B cell (primary cell): ENCODE measurements at regions not wholly inside any gene's neighbourhood (a gene's known extent, or its start where the extent isn't known, plus 50 kb on each side); places are given as distances from the start of the nearest gene placed in this dataset.

Source experiments
- ATAC-seq: fragments of 200-7000 bp; cut with Tn5 transposase; one replicate; pipeline ENCODE4 v1.10.0; 2021; ENCODE audit warnings: low read depth, mild to moderate bottlenecking, moderate number of reproducible peaks, moderate library complexity
- CTCF ChIA-PET: fragments of 350-600 bp; sonication (Branson Sonifier 250); formaldehyde crosslinking; loops from one replicate; lab custom pipeline; 2021; ENCODE audit warnings: antibody characterized with exemption, inconsistent platforms; lab: Charles Lee
- POLR2A ChIA-PET: fragments of 350-600 bp; sonication (Branson Sonifier 250); formaldehyde crosslinking; loops from one replicate; lab custom pipeline; 2021; ENCODE audit warnings: antibody characterized with exemption; lab: Charles Lee
- DNase-seq: peaks from one replicate; pipeline ENCODE4 v3.0.0; 2013
- H2AFZ ChIP-seq: 2 replicates; pipeline ENCODE4 v1.6.1; 2012; ENCODE audit warnings: mild to moderate bottlenecking, low read depth, low read length; ENCODE audit not compliant: insufficient read depth, poor library complexity, severe bottlenecking
- H3K27ac ChIP-seq, 2 donors: 1 replicate in 1 of 2; 2 replicates in 1 of 2; pipeline ENCODE4 v1.5.1; 2012 to 2013; ENCODE audit warnings: low read length in 2 of 2, mild to moderate bottlenecking in 2 of 2, moderate library complexity in 1 of 2
- H3K27me3 ChIP-seq, 4 experiments: fragments of 200-600 bp in 1 of 4; sonication (generic) in 1 of 4; replicated peaks in 1 of 4; 1 replicate in 2 of 4; 2 replicates in 2 of 4; pipeline versions ENCODE4 v1.6.1 to v1.7.0; 2013 to 2016; ENCODE audit warnings: low read length in 3 of 4, mild to moderate bottlenecking in 2 of 4, mixed read lengths in 1 of 4, moderate library complexity in 1 of 4; ENCODE audit not compliant: insufficient read depth in 4 of 4, control insufficient read depth in 3 of 4; ENCODE audit errors: control extremely low read depth in 1 of 4
- H3K36me3 ChIP-seq, 2 experiments: replicated peaks in 1 of 2; 1 replicate in 1 of 2; 2 replicates in 1 of 2; pipeline versions ENCODE4 v1.6.1 to v1.7.1; 2013; ENCODE audit warnings: low read length in 1 of 2; ENCODE audit not compliant: insufficient read depth in 2 of 2, control insufficient read depth in 1 of 2; ENCODE audit errors: control extremely low read depth in 1 of 2, extremely low read depth in 1 of 2
- H3K4me1 ChIP-seq, 2 donors: fragments of 200-600 bp in 1 of 2; sonication (generic) in 1 of 2; 1 replicate in 1 of 2; 2 replicates in 1 of 2; pipeline versions ENCODE4 v1.5.1 to v1.6.1; 2013 to 2017; ENCODE audit warnings: low read length in 2 of 2; ENCODE audit not compliant: control insufficient read depth in 2 of 2, insufficient read depth in 2 of 2
- H3K4me2 ChIP-seq: replicated peaks from 2 replicates; pipeline ENCODE3; 2012; ENCODE audit warnings: mild to moderate bottlenecking, low read depth, low read length; ENCODE audit not compliant: poor library complexity, severe bottlenecking
- H3K4me3 ChIP-seq, 5 experiments: fragments of 200-600 bp in 1 of 5; sonication (generic) in 1 of 5; 1 replicate in 3 of 5; 2 replicates in 2 of 5; pipeline versions ENCODE4 v1.5.1 to v1.7.0; 2011 to 2016; ENCODE audit warnings: low read length in 4 of 5, mild to moderate bottlenecking in 4 of 5, low read depth in 2 of 5, control low read depth in 1 of 5, moderate library complexity in 1 of 5; ENCODE audit not compliant: insufficient read depth in 1 of 5; ENCODE audit errors: control extremely low read depth in 1 of 5, extremely low read depth in 1 of 5
- H3K79me2 ChIP-seq: fragments of 200-600 bp; sonication (generic); one replicate; pipeline ENCODE4 v1.6.0; 2016; ENCODE audit warnings: low read length; ENCODE audit not compliant: control insufficient read depth, insufficient read depth
- H3K9ac ChIP-seq: fragments of 200-600 bp; sonication (generic); 2 replicates; pipeline ENCODE4 v1.6.1; 2017; ENCODE audit warnings: mild to moderate bottlenecking, low read length, moderate library complexity
- H3K9me3 ChIP-seq, 3 donors: one replicate each; pipeline versions ENCODE4 v1.6.1 to v1.7.1; 2013; ENCODE audit warnings: low read length in 2 of 3; ENCODE audit not compliant: control insufficient read depth in 2 of 3, insufficient read depth in 1 of 3; ENCODE audit errors: control extremely low read depth in 1 of 3
- H4K20me1 ChIP-seq: 2 replicates; pipeline ENCODE4 v1.6.0; 2012; ENCODE audit warnings: mild to moderate bottlenecking, low read length; ENCODE audit not compliant: insufficient read depth, control insufficient read depth, poor library complexity, severe bottlenecking
- H3K27ac Mint-ChIP-seq: one replicate; pipeline ENCODE4 v1.8.0; 2021; ENCODE audit warnings: mixed read lengths
- H3K27me3 Mint-ChIP-seq: one replicate; pipeline ENCODE4 v1.8.0; 2021; ENCODE audit warnings: mixed read lengths
- H3K4me1 Mint-ChIP-seq: one replicate; pipeline ENCODE4 v1.8.0; 2021; ENCODE audit warnings: mixed read lengths
- H3K4me3 Mint-ChIP-seq: one replicate; pipeline ENCODE4 v1.8.0; 2021; ENCODE audit warnings: mixed read lengths
- H3K9me3 Mint-ChIP-seq: one replicate; pipeline ENCODE4 v1.8.0; 2022; ENCODE audit warnings: mixed read lengths; ENCODE audit not compliant: insufficient read depth
- CTCF ChIP-seq: fragments of 200-600 bp; IDR thresholded peaks from one replicate; pipeline ENCODE4 v1.8.0; 2022; ENCODE audit warnings: antibody characterized with exemption, mild to moderate bottlenecking
- EZH2 ChIP-seq: IDR thresholded peaks from 2 replicates; pipeline ENCODE4 v1.6.1; 2012; ENCODE audit warnings: borderline replicate concordance, low read depth, mild to moderate bottlenecking, moderate library complexity, low read length; ENCODE audit not compliant: insufficient read depth, poor library complexity, severe bottlenecking
- WGBS: methylation state at CpG from one replicate; pipeline ENCODE4 v1.1.5; 2013; ENCODE audit warnings: missing lambda C conversion rate; ENCODE audit not compliant: insufficient coverage; 5-methylcytosine and 5-hydroxymethylcytosine counted together
- intact Hi-C: fragments of 100-400 bp; cut with micrococcal nuclease; formaldehyde crosslinking; loops from one replicate; pipeline ENCODE4 v1.10.0; 2022

GRCh38 chrX:25226151-25226550 lies 210.4 kb upstream of the ARX start:
- no peaks in the 10 kb centered on the region for H3K9me3 ChIP-seq
- no peaks in the 10 kb centered on the region for H3K4me1 ChIP-seq
- Mint-ChIP-seq H3K27ac (no peak overlapping the region), H3K9me3 (peaks cover 3% of the 10 kb centered on the region), H3K4me3 (no peak overlapping the region), H3K27me3 (no peaks in the 10 kb centered on the region), H3K4me1 (no peaks in the 10 kb centered on the region)
- no peak overlapping the region for H3K4me3 ChIP-seq
- ChIA-PET CTCF (no interaction called here), POLR2A (no interaction called here)
- H3K79me2 ChIP-seq: no peaks in the 10 kb centered on the region
- H3K9ac ChIP-seq: no peak overlapping the region
- ATAC-seq: no peak
- no peak overlapping the region for H3K4me2 ChIP-seq
- DNase-seq: no peak
- no peak overlapping the region for H2AFZ ChIP-seq
- no peak overlapping the region for H3K27ac ChIP-seq
- no peak for TF ChIP-seq EZH2
- no peak for TF ChIP-seq CTCF
- WGBS: 95% methylated on average over 2 of the region's 5 CpGs
- H3K36me3 ChIP-seq: no peaks in the 10 kb centered on the region
- intact Hi-C loops: no loop called here
- H3K27me3 ChIP-seq: no peaks in the 10 kb centered on the region
- no peaks in the 10 kb centered on the region for H4K20me1 ChIP-seq

- intact Hi-C loops: no loop called here
- ChIA-PET POLR2A (no interaction called here), CTCF (no interaction called here)
- H3K4me3 ChIP-seq: no peak overlapping the region
- H3K27me3 Mint-ChIP-seq: no peaks in the 10 kb centered on the region
- no peaks in the 10 kb centered on the region for H3K4me1 ChIP-seq
- no peaks in the 10 kb centered on the region for H3K79me2 ChIP-seq
- H3K4me3 Mint-ChIP-seq: no peak overlapping the region
- H3K27me3 ChIP-seq: no peaks in the 10 kb centered on the region
- no peak overlapping the region for H3K9ac ChIP-seq
- no peak overlapping the region for H3K4me2 ChIP-seq
- peaks cover 0 to 2% (median 0%) of the 10 kb centered on the region in 3 donors for H3K9me3 ChIP-seq
- DNase-seq (no peak), ATAC-seq (no peak)
- no peaks in the 10 kb centered on the region for H3K36me3 ChIP-seq
- H3K4me1 Mint-ChIP-seq: no peaks in the 10 kb centered on the region
- no peak overlapping the region for H3K27ac Mint-ChIP-seq
- no peaks in the 10 kb centered on the region for H3K9me3 Mint-ChIP-seq
- no peak overlapping the region for H2AFZ ChIP-seq
- TF ChIP-seq CTCF (no peak), EZH2 (no peak)
- H3K27ac ChIP-seq: no peak overlapping the region
- H4K20me1 ChIP-seq: no peaks in the 10 kb centered on the region
Measured at GRCh38 chrX:25219480-25219879, 203.7 kb upstream of the ARX start.
